OCI-LY1 (cell line): ENCODE measurements at regions not wholly inside any gene's neighbourhood (a gene's known extent, or its start where the extent isn't known, plus 50 kb on each side); places are given as distances from the start of the nearest gene placed in this dataset.

ENCODE experiments used
- CTCF ChIP-seq: fragments of 200-600 bp; sonication (generic), shearing (Covaris generic); IDR thresholded peaks from 2 replicates; pipeline ENCODE4 v1.5.1; 2017; ENCODE audit warnings: mild to moderate bottlenecking, antibody characterized with exemption, low read length, moderate library complexity, mixed read lengths
- EZH2 ChIP-seq: fragments of 200-600 bp; sonication (generic), shearing (Covaris generic); IDR thresholded peaks from 2 replicates; pipeline ENCODE4 v1.8.0; 2017; ENCODE audit warnings: borderline replicate concordance, mixed run types, mild to moderate bottlenecking, antibody characterized with exemption, low read length, moderate library complexity, mixed read lengths

GRCh38 chr2:142601794-142602193 is 275.7 kb upstream of the KYNU start:
- TF ChIP-seq EZH2: no peak
- no peak for TF ChIP-seq CTCF
